ENCODE measurements at regions not wholly inside any gene's neighbourhood (a gene's known extent, or its start where the extent isn't known, plus 50 kb on each side); places are given as distances from the start of the nearest gene placed in this dataset.
"Not testable (repeated sequence)": the region's sequence is repeated elsewhere in the genome, so short reads cannot be mapped to it uniquely, and the experiment has no call there.

GRCh38 chr3:163556813-163557523 lies 1521.3 kb downstream of the SI start:
- no peak for DNase-seq (ENCODE audit: low read depth)
- no peak overlapping the region for H3K4me3 ChIP-seq (ENCODE audit: control insufficient read depth, low read depth, low read length)
- TF ChIP-seq CTCF (conservative IDR thresholded peaks at IDR 0.05; ENCODE audit: control insufficient read depth, insufficient read depth, low read depth, low read length) = no peak

GRCh38 chr3:163555918-163556317 lies 1522.4 kb downstream of the SI start:
- no peak overlapping the region for H3K4me3 ChIP-seq (ENCODE audit: control insufficient read depth, low read depth, low read length)
- TF ChIP-seq CTCF (conservative IDR thresholded peaks at IDR 0.05; ENCODE audit: control insufficient read depth, insufficient read depth, low read depth, low read length) = no peak
- DNase-seq (ENCODE audit: low read depth) = no peak

GRCh38 chr3:163552659-163552966 lies 1525.7 kb downstream of the SI start:
- DNase-seq (ENCODE audit: low read depth) = no peak
- H3K4me3 ChIP-seq (ENCODE audit: control insufficient read depth, low read depth, low read length) = no peak overlapping the region
- no peak for TF ChIP-seq CTCF (conservative IDR thresholded peaks at IDR 0.05; ENCODE audit: control insufficient read depth, insufficient read depth, low read depth, low read length)

- H3K4me3 ChIP-seq (ENCODE audit: control insufficient read depth, low read depth, low read length); DNase-seq (ENCODE audit: low read depth): not testable (repeated sequence)
Measured at GRCh38 chr3:163551915-163552658, 1526.2 kb downstream of the SI start.

- H3K4me3 ChIP-seq (ENCODE audit: control insufficient read depth, low read depth, low read length) = no peak overlapping the region
- no peak for TF ChIP-seq CTCF (conservative IDR thresholded peaks at IDR 0.05; ENCODE audit: control insufficient read depth, insufficient read depth, low read depth, low read length)
- DNase-seq (ENCODE audit: low read depth) = no peak
Measured at GRCh38 chr3:163548015-163548414, 1530.3 kb downstream of the SI start.

GRCh38 chr3:163547014-163547685 lies 1531.1 kb downstream of the SI start:
- no peak for TF ChIP-seq CTCF (conservative IDR thresholded peaks at IDR 0.05; ENCODE audit: control insufficient read depth, insufficient read depth, low read depth, low read length)
- DNase-seq (ENCODE audit: low read depth) = no peak
- no peak overlapping the region for H3K4me3 ChIP-seq (ENCODE audit: control insufficient read depth, low read depth, low read length)

- TF ChIP-seq CTCF (conservative IDR thresholded peaks at IDR 0.05; ENCODE audit: control insufficient read depth, insufficient read depth, low read depth, low read length) = no peak
- no peak for DNase-seq (ENCODE audit: low read depth)
- no peak overlapping the region for H3K4me3 ChIP-seq (ENCODE audit: control insufficient read depth, low read depth, low read length)
Measured at GRCh38 chr3:163543662-163544061, 1534.6 kb downstream of the SI start.
